Activated CD8-positive, alpha-beta T cell treated with anti-CD3 and anti-CD28 coated beads, Interleukin-2, amount 10 ng/mL, durations not matched to agents 7 days and 5 days (primary cell): ENCODE measurements at regions not wholly inside any gene's neighbourhood (a gene's known extent, or its start where the extent isn't known, plus 50 kb on each side); places are given as distances from the start of the nearest gene placed in this dataset.

Source experiments
- ATAC-seq: fragments of 150-1000 bp; cut with Tn5 transposase; one replicate; pipeline ENCODE4 v1.10.0; 2021; ENCODE audit warnings: moderate library complexity
- CTCF ChIA-PET: fragments of 350-600 bp; sonication (Branson Sonifier 250); formaldehyde crosslinking; loops from one replicate; lab custom pipeline; 2021; ENCODE audit warnings: antibody characterized with exemption; lab: Charles Lee
- POLR2A ChIA-PET: fragments of 350-600 bp; sonication (Branson Sonifier 250); formaldehyde crosslinking; loops from one replicate; lab custom pipeline; 2021; ENCODE audit warnings: antibody characterized with exemption; lab: Charles Lee
- DNase-seq: peaks from one replicate; pipeline ENCODE4 v3.0.0-alpha.2; 2020
- H3K27ac Mint-ChIP-seq: one replicate; pipeline ENCODE4 v1.8.0; 2021; ENCODE audit warnings: mild to moderate bottlenecking, mixed read lengths
- H3K27me3 Mint-ChIP-seq: one replicate; pipeline ENCODE4 v1.8.0; 2021; ENCODE audit warnings: low read depth, mixed read lengths
- H3K36me3 Mint-ChIP-seq: one replicate; pipeline ENCODE4 v1.8.0; 2021; ENCODE audit warnings: low read depth, mixed read lengths
- H3K4me1 Mint-ChIP-seq: one replicate; pipeline ENCODE4 v1.8.0; 2021; ENCODE audit warnings: low read depth, mixed read lengths
- H3K4me3 Mint-ChIP-seq: one replicate; pipeline ENCODE4 v1.8.0; 2021; ENCODE audit warnings: mild to moderate bottlenecking, mixed read lengths
- H3K9me3 Mint-ChIP-seq: one replicate; pipeline ENCODE4 v1.8.0; 2022; ENCODE audit warnings: mixed read lengths; ENCODE audit not compliant: insufficient read depth

- Mint-ChIP-seq H3K9me3 (no peaks in the 10 kb centered on the region), H3K27ac (no peak overlapping the region), H3K27me3 (peaks cover 8% of the 10 kb centered on the region), H3K36me3 (no peaks in the 10 kb centered on the region), H3K4me1 (peaks cover 12% of the 10 kb centered on the region), H3K4me3 (no peak overlapping the region)
- POLR2A ChIA-PET: no interaction called here
- CTCF ChIA-PET: no interaction called here
- DNase-seq (no peak), ATAC-seq (no peak)
Measured at GRCh38 chr2:8266563-8266962, 415.3 kb upstream of the ID2 start.

DNA sequence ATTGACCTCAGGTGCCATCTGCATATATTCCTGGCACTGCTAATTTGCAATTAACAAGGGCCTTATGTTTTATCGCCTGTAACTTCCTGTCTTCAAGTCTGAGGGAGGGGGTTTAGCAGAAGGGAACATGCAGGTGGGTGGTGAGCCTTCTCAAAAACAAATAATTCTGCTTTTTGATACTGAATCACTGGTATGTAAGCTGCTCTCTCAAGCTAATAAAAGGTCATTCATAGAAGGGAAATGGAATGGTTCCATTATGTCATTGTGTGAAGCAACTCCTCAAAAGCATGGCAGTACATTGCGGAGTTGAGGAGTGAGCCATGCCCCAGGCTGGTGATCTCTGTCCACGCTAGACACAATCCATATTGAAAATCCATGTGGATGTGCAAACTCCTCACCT lies 414.8 kb upstream of the ID2 start:
- CTCF ChIA-PET: no interaction called here
- no peak overlapping the region for H3K4me3 Mint-ChIP-seq

GRCh38 chr2:8267721-8268120 lies 414.1 kb upstream of the ID2 start:
- no peaks in the 10 kb centered on the region for H3K36me3 Mint-ChIP-seq
- CTCF ChIA-PET: no interaction called here
- H3K4me3 Mint-ChIP-seq: no peak overlapping the region
- H3K9me3 Mint-ChIP-seq: no peaks in the 10 kb centered on the region
- peaks cover 12% of the 10 kb centered on the region for H3K4me1 Mint-ChIP-seq
- ATAC-seq: no peak
- H3K27ac Mint-ChIP-seq: no peak overlapping the region
- POLR2A ChIA-PET: no interaction called here
- peaks cover 16% of the 10 kb centered on the region for H3K27me3 Mint-ChIP-seq
- DNase-seq: no peak

More for the DNA sequence above, 414.8 kb upstream of the ID2 start:
- no peak for ATAC-seq
- Mint-ChIP-seq H3K27me3 (peaks cover 12% of the 10 kb centered on the region), H3K9me3 (no peaks in the 10 kb centered on the region), H3K36me3 (no peaks in the 10 kb centered on the region), H3K27ac (no peak overlapping the region), H3K4me1 (peaks cover 12% of the 10 kb centered on the region)
- DNase-seq: no peak
- POLR2A ChIA-PET: no interaction called here

GRCh38 chr2:8268172-8268783 lies 413.6 kb upstream of the ID2 start:
- ChIA-PET POLR2A (no interaction called here), CTCF (no interaction called here)
- no peak overlapping the region for H3K27ac Mint-ChIP-seq

DNA sequence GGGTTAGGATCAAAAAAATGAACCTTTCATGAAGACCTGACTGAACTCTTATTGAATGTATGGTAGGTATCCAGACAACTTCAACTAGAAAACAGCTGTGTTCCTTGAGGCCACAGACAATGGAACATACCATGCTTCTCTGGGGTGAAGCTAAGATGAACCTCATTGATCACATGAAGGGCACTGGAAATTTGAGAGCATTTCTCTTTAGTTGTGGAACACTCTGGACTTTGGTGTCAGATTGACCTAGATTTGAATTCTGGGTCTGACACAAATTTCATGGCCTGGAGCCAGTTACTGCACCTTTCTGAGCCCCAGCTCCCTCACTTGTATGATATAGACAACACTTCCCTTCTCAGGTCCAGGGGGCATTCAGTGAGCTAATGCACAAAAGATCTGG lies 411.2 kb upstream of the ID2 start:
- DNase-seq (no peak), ATAC-seq (no peak)
- H3K4me3 Mint-ChIP-seq: no peak overlapping the region
- H3K36me3 Mint-ChIP-seq: peaks cover 3% of the 10 kb centered on the region
- H3K27ac Mint-ChIP-seq: no peak overlapping the region
- H3K27me3 Mint-ChIP-seq: peaks cover 13% of the 10 kb centered on the region
- CTCF ChIA-PET: no interaction called here
- peaks cover 10% of the 10 kb centered on the region for H3K4me1 Mint-ChIP-seq
- POLR2A ChIA-PET: no interaction called here
- no peaks in the 10 kb centered on the region for H3K9me3 Mint-ChIP-seq

More at GRCh38 chr2:8268172-8268783, 413.6 kb upstream of the ID2 start:
- H3K4me3 Mint-ChIP-seq: no peak overlapping the region
- H3K36me3 Mint-ChIP-seq: peaks cover under 1% of the 10 kb centered on the region
- no peak for DNase-seq
- ATAC-seq: no peak
- no peaks in the 10 kb centered on the region for H3K9me3 Mint-ChIP-seq
- H3K27me3 Mint-ChIP-seq: peaks cover 16% of the 10 kb centered on the region
- H3K4me1 Mint-ChIP-seq: peaks cover 9% of the 10 kb centered on the region

DNA sequence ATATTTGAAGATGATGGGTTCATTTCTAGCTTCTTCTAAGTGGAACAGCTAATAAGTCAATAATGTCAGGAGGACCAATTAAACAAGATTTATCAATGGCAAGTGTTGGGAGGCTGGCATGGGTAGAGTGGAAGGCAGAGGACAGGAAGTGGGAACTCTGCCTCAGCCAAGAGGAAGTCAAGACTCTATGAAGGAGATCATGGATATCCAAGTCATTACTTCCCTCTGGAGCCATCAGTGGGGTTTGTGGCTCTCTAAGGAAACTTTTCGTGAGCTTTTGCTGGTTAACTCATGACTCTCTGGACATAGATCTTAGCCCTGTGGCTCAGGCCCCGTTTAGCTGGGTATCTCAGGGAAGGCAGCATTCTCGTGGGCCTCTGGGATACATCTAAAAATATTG lies 410.4 kb upstream of the ID2 start:
- peaks cover 10% of the 10 kb centered on the region for H3K4me1 Mint-ChIP-seq
- no peaks in the 10 kb centered on the region for H3K9me3 Mint-ChIP-seq
- H3K4me3 Mint-ChIP-seq: no peak overlapping the region
- peaks cover 3% of the 10 kb centered on the region for H3K36me3 Mint-ChIP-seq
- ChIA-PET POLR2A (no interaction called here), CTCF (no interaction called here)
- DNase-seq: no peak
- H3K27me3 Mint-ChIP-seq: peaks cover 13% of the 10 kb centered on the region
- ATAC-seq: no peak
- H3K27ac Mint-ChIP-seq: no peak overlapping the region

- no peak overlapping the region for H3K27ac Mint-ChIP-seq
Measured at GRCh38 chr2:8276026-8276425, 405.8 kb upstream of the ID2 start.

DNA sequence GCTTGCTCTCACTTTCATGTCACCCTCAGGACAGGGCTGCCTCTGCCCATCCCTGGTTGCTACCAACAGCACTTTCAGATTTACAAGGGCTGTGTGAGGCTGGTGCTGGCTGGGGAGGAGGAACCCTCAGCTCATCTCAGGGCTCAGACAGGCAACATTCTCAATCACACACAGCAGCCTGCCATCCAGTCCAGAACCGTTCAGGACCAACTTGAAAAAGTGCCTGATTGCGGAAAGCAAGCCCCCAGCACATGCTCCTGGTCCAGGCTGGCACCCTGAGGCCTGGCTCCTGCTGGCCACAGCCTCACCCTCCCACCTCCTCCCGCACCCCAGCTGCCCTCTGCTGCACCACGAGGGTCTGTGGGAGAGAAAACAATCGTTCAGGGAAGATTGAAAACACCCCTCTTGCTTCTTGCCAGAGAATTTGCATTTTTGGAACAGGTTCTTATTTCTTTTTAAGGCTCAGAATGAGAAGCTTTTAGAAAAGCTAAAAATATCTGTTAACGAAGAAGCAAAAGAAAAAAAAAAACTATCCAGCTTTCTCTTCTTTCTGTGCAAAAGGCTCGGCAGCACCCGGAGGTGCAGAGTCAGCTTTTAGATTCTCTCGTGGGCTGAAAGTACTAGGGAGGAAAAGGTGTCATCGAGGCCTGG lies 403.8 kb upstream of the ID2 start:
- no peaks in the 10 kb centered on the region for H3K9me3 Mint-ChIP-seq
- H3K27me3 Mint-ChIP-seq: peaks cover 9% of the 10 kb centered on the region
- CTCF ChIA-PET: interaction anchor here (0.7 to 1.3 kb wide), 2 partner anchors 10 to 677 kb away, joined by 3 read pairs; no protein-coding TSS in a partner anchor
- DNase-seq (no peak), ATAC-seq (no peak)
- H3K36me3 Mint-ChIP-seq: peaks cover 3% of the 10 kb centered on the region
- POLR2A ChIA-PET: no interaction called here
- no peak overlapping the region for H3K4me3 Mint-ChIP-seq
- H3K27ac Mint-ChIP-seq: no peak overlapping the region
- H3K4me1 Mint-ChIP-seq: peaks cover 21% of the 10 kb centered on the region

More at GRCh38 chr2:8276026-8276425, 405.8 kb upstream of the ID2 start:
- ATAC-seq (no peak), DNase-seq (no peak)
- CTCF ChIA-PET: no interaction called here
- H3K36me3 Mint-ChIP-seq: peaks cover 3% of the 10 kb centered on the region
- peaks cover 17% of the 10 kb centered on the region for H3K27me3 Mint-ChIP-seq
- H3K4me3 Mint-ChIP-seq: no peak overlapping the region
- H3K4me1 Mint-ChIP-seq: peaks cover 10% of the 10 kb centered on the region
- no peaks in the 10 kb centered on the region for H3K9me3 Mint-ChIP-seq
- POLR2A ChIA-PET: no interaction called here

- ATAC-seq (no peak), DNase-seq (no peak)
- peaks cover 5% of the 10 kb centered on the region for H3K27me3 Mint-ChIP-seq
- CTCF ChIA-PET: interaction anchor here (0.7 to 1.3 kb wide), 2 partner anchors 10 to 678 kb away, joined by 3 read pairs; no protein-coding TSS in a partner anchor
- H3K36me3 Mint-ChIP-seq: no peaks in the 10 kb centered on the region
- H3K4me3 Mint-ChIP-seq: no peak overlapping the region
- H3K9me3 Mint-ChIP-seq: no peaks in the 10 kb centered on the region
- H3K27ac Mint-ChIP-seq: no peak overlapping the region
- POLR2A ChIA-PET: no interaction called here
- H3K4me1 Mint-ChIP-seq: peaks cover 14% of the 10 kb centered on the region
Measured at GRCh38 chr2:8278709-8279354, 403.0 kb upstream of the ID2 start.

GRCh38 chr2:8279506-8279905 lies 402.4 kb upstream of the ID2 start:
- H3K36me3 Mint-ChIP-seq: no peaks in the 10 kb centered on the region
- ChIA-PET POLR2A (no interaction called here), CTCF (no interaction called here)
- ATAC-seq: no peak
- H3K27me3 Mint-ChIP-seq: peaks cover 5% of the 10 kb centered on the region
- peaks cover 12% of the 10 kb centered on the region for H3K4me1 Mint-ChIP-seq
- no peak for DNase-seq
- no peak overlapping the region for H3K4me3 Mint-ChIP-seq
- H3K9me3 Mint-ChIP-seq: no peaks in the 10 kb centered on the region
- no peak overlapping the region for H3K27ac Mint-ChIP-seq

DNA sequence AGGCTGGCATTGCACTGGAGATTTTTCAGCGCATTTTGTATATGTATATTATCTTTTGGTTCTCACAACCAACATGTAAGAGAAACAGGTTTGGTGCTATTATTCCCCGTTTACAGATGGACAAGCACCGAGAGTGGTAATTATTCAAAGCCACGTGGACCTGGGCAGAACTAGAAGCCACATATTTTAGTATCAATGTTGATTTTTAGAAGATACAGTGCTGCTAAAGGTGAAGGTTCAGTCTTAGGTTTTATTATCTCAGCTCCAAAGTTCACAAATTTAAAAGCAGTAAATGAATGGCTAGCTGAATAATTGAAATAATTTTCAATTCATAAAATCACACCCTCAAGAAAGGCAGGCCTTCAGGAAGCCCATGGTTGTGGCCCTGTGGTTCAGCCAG lies 400.6 kb upstream of the ID2 start:
- ATAC-seq: no peak
- ChIA-PET CTCF (no interaction called here), POLR2A (no interaction called here)
- Mint-ChIP-seq H3K36me3 (no peaks in the 10 kb centered on the region), H3K4me3 (no peak overlapping the region), H3K4me1 (peaks cover 15% of the 10 kb centered on the region), H3K27me3 (peaks cover 4% of the 10 kb centered on the region), H3K27ac (no peak overlapping the region), H3K9me3 (no peaks in the 10 kb centered on the region)
- no peak for DNase-seq
